ENCODE measurements at regions not wholly inside any gene's neighbourhood (a gene's known extent, or its start where the extent isn't known, plus 50 kb on each side); places are given as distances from the start of the nearest gene placed in this dataset.
"Not testable (repeated sequence)": the region's sequence is repeated elsewhere in the genome, so short reads cannot be mapped to it uniquely, and the experiment has no call there.

- Mint-ChIP-seq H3K27me3 (ENCODE audit: insufficient read depth) (no peaks in the 10 kb centered on the region; the same call in none of the 2 replicates), H3K27ac (no peak overlapping the region), H3K36me3 (ENCODE audit: low read depth) (no peaks in the 10 kb centered on the region), H3K9me3 (peaks cover 61% of the 10 kb centered on the region), H3K4me1 (ENCODE audit: low read depth) (no peaks in the 10 kb centered on the region), H3K4me3 (no peak overlapping the region)
- DNase-seq = no peak
- TF ChIP-seq CTCF (IDR thresholded peaks at IDR 0.05) = no peak
These were observed 92.7 kb upstream of the GPR141 start for GRCh38 chr7:37590824-37591223.

- Mint-ChIP-seq H3K9me3 (peaks cover 56% of the 10 kb centered on the region), H3K27ac (no peak overlapping the region), H3K27me3 (ENCODE audit: insufficient read depth) (no peaks in the 10 kb centered on the region; the same call in none of the 2 replicates), H3K4me1 (ENCODE audit: low read depth) (no peaks in the 10 kb centered on the region), H3K36me3 (ENCODE audit: low read depth) (no peaks in the 10 kb centered on the region), H3K4me3 (no peak overlapping the region)
- DNase-seq = no peak
- TF ChIP-seq CTCF (IDR thresholded peaks at IDR 0.05) = no peak
These were observed 91.2 kb upstream of the GPR141 start for GRCh38 chr7:37592366-37592765.

- H3K36me3 Mint-ChIP-seq (ENCODE audit: low read depth) = no peaks in the 10 kb centered on the region
- no peak overlapping the region for H3K4me3 Mint-ChIP-seq
- H3K27ac Mint-ChIP-seq = no peak overlapping the region
- H3K9me3 Mint-ChIP-seq = peaks cover 61% of the 10 kb centered on the region
- H3K4me1 Mint-ChIP-seq (ENCODE audit: low read depth) = no peaks in the 10 kb centered on the region
- TF ChIP-seq CTCF (IDR thresholded peaks at IDR 0.05) = no peak
- no peak for DNase-seq
- H3K27me3 Mint-ChIP-seq (ENCODE audit: insufficient read depth) = peaks cover 2% of the 10 kb centered on the region
These were observed 89.0 kb upstream of the GPR141 start for GRCh38 chr7:37594602-37595001.

- Mint-ChIP-seq H3K9me3 (peaks cover 51% of the 10 kb centered on the region), H3K4me3 (no peak overlapping the region)
These were observed 84.7 kb upstream of the GPR141 start for GRCh38 chr7:37598824-37599223.

GRCh38 chr7:37601321-37601720 lies 82.2 kb upstream of the GPR141 start:
- Mint-ChIP-seq H3K4me3 (no peak overlapping the region), H3K36me3 (ENCODE audit: low read depth) (no peaks in the 10 kb centered on the region), H3K27ac (no peak overlapping the region), H3K9me3 (peaks cover 45% of the 10 kb centered on the region), H3K27me3 (ENCODE audit: insufficient read depth) (peaks cover 2% of the 10 kb centered on the region; the same call in 1 of the 2 replicates), H3K4me1 (ENCODE audit: low read depth) (no peaks in the 10 kb centered on the region)
- no peak for DNase-seq
- no peak for TF ChIP-seq CTCF (IDR thresholded peaks at IDR 0.05)

More at GRCh38 chr7:37598824-37599223, 84.7 kb upstream of the GPR141 start:
- Mint-ChIP-seq H3K4me1 (ENCODE audit: low read depth) (no peaks in the 10 kb centered on the region), H3K36me3 (ENCODE audit: low read depth) (no peaks in the 10 kb centered on the region), H3K27me3 (ENCODE audit: insufficient read depth) (peaks cover 2% of the 10 kb centered on the region; the same call in 1 of the 2 replicates), H3K27ac (no peak overlapping the region)
- DNase-seq = no peak
- no peak for TF ChIP-seq CTCF (IDR thresholded peaks at IDR 0.05)

- Mint-ChIP-seq H3K27ac (no peak overlapping the region), H3K4me1 (ENCODE audit: low read depth) (no peaks in the 10 kb centered on the region), H3K4me3 (no peak overlapping the region), H3K9me3 (peaks cover 34% of the 10 kb centered on the region), H3K36me3 (ENCODE audit: low read depth) (no peaks in the 10 kb centered on the region), H3K27me3 (ENCODE audit: insufficient read depth) (no peaks in the 10 kb centered on the region; the same call in 1 of the 2 replicates)
- DNase-seq = no peak
- TF ChIP-seq CTCF (IDR thresholded peaks at IDR 0.05) = no peak
These were observed 79.5 kb upstream of the GPR141 start for GRCh38 chr7:37604078-37604477.

- not testable (repeated sequence) for H3K27me3 Mint-ChIP-seq (ENCODE audit: insufficient read depth); H3K4me1 Mint-ChIP-seq (ENCODE audit: low read depth); H3K36me3 Mint-ChIP-seq (ENCODE audit: low read depth); H3K4me3 Mint-ChIP-seq; H3K27ac Mint-ChIP-seq; DNase-seq
- H3K9me3 Mint-ChIP-seq = peaks cover 14% of the 10 kb centered on the region
These were observed 66.2 kb upstream of the GPR141 start for GRCh38 chr7:37617406-37617805.

Measured in HFFc6 (cell line).